ENCODE measurements at regions not wholly inside any gene's neighbourhood (a gene's known extent, or its start where the extent isn't known, plus 50 kb on each side); places are given as distances from the start of the nearest gene placed in this dataset.

- peaks cover 8% of the 10 kb centered on the region for H3K9me3 ChIP-seq (ENCODE audit: severe bottlenecking)
- DNase-seq: no peak
- no peaks in the 10 kb centered on the region for H3K27me3 ChIP-seq (ENCODE audit: insufficient read depth, low read depth, severe bottlenecking)
- no peak overlapping the region for H3K27ac ChIP-seq
- H3K36me3 ChIP-seq: no peaks in the 10 kb centered on the region
- no peak for TF ChIP-seq CTCF (IDR thresholded peaks at IDR 0.05; ENCODE audit: low read depth, low read length)
- no peak overlapping the region for H3K4me3 ChIP-seq (ENCODE audit: low read depth, low read length)
Measured at GRCh38 chr4:26035921-26036320, 121.9 kb downstream of the SMIM20 start.

- Histone ChIP-seq H3K4me3 (ENCODE audit: low read depth, low read length) (no peak overlapping the region), H3K9me3 (ENCODE audit: severe bottlenecking) (no peaks in the 10 kb centered on the region), H3K27me3 (ENCODE audit: insufficient read depth, low read depth, severe bottlenecking) (no peaks in the 10 kb centered on the region), H3K36me3 (no peaks in the 10 kb centered on the region), H3K27ac (no peak overlapping the region)
- DNase-seq: no peak
- no peak for TF ChIP-seq CTCF (IDR thresholded peaks at IDR 0.05; ENCODE audit: low read depth, low read length)
Measured at GRCh38 chr4:26039639-26040359, 125.8 kb downstream of the SMIM20 start.

- H3K27ac ChIP-seq: no peak overlapping the region
- no peak for DNase-seq
- no peak for TF ChIP-seq CTCF (IDR thresholded peaks at IDR 0.05; ENCODE audit: low read depth, low read length)
- H3K27me3 ChIP-seq (ENCODE audit: insufficient read depth, low read depth, severe bottlenecking): no peaks in the 10 kb centered on the region
- no peak overlapping the region for H3K4me3 ChIP-seq (ENCODE audit: low read depth, low read length)
- no peaks in the 10 kb centered on the region for H3K9me3 ChIP-seq (ENCODE audit: severe bottlenecking)
- H3K36me3 ChIP-seq: no peaks in the 10 kb centered on the region
Measured at GRCh38 chr4:26044524-26044923, 130.5 kb downstream of the SMIM20 start.

- Histone ChIP-seq H3K27me3 (ENCODE audit: insufficient read depth, low read depth, severe bottlenecking) (no peaks in the 10 kb centered on the region), H3K9me3 (ENCODE audit: severe bottlenecking) (no peaks in the 10 kb centered on the region), H3K27ac (no peak overlapping the region), H3K4me3 (ENCODE audit: low read depth, low read length) (no peak overlapping the region), H3K36me3 (no peaks in the 10 kb centered on the region)
- no peak for DNase-seq
- no peak for TF ChIP-seq CTCF (IDR thresholded peaks at IDR 0.05; ENCODE audit: low read depth, low read length)
Measured at GRCh38 chr4:26044983-26045382, 131.0 kb downstream of the SMIM20 start.

GRCh38 chr4:26047795-26048194 lies 133.8 kb downstream of the SMIM20 start:
- no peaks in the 10 kb centered on the region for H3K9me3 ChIP-seq (ENCODE audit: severe bottlenecking)
- no peak overlapping the region for H3K4me3 ChIP-seq (ENCODE audit: low read depth, low read length)
- no peaks in the 10 kb centered on the region for H3K27me3 ChIP-seq (ENCODE audit: insufficient read depth, low read depth, severe bottlenecking)
- DNase-seq: no peak
- no peak for TF ChIP-seq CTCF (IDR thresholded peaks at IDR 0.05; ENCODE audit: low read depth, low read length)
- no peak overlapping the region for H3K27ac ChIP-seq
- H3K36me3 ChIP-seq: no peaks in the 10 kb centered on the region

- H3K9me3 ChIP-seq (ENCODE audit: severe bottlenecking): no peaks in the 10 kb centered on the region
- no peaks in the 10 kb centered on the region for H3K27me3 ChIP-seq (ENCODE audit: insufficient read depth, low read depth, severe bottlenecking)
- H3K4me3 ChIP-seq (ENCODE audit: low read depth, low read length): no peak overlapping the region
- H3K27ac ChIP-seq: no peak overlapping the region
- no peak for TF ChIP-seq CTCF (IDR thresholded peaks at IDR 0.05; ENCODE audit: low read depth, low read length)
- H3K36me3 ChIP-seq: no peaks in the 10 kb centered on the region
- no peak for DNase-seq
Measured at GRCh38 chr4:26048378-26048882, 134.4 kb downstream of the SMIM20 start.
